CD4-positive, alpha-beta T cell treated with Interferon gamma for 1 hour (primary cell): ENCODE measurements at regions not wholly inside any gene's neighbourhood (a gene's known extent, or its start where the extent isn't known, plus 50 kb on each side); places are given as distances from the start of the nearest gene placed in this dataset.

Experiments used
- DNase-seq: peaks from one replicate; pipeline ENCODE4 v3.0.0-alpha.2; 2020

DNA sequence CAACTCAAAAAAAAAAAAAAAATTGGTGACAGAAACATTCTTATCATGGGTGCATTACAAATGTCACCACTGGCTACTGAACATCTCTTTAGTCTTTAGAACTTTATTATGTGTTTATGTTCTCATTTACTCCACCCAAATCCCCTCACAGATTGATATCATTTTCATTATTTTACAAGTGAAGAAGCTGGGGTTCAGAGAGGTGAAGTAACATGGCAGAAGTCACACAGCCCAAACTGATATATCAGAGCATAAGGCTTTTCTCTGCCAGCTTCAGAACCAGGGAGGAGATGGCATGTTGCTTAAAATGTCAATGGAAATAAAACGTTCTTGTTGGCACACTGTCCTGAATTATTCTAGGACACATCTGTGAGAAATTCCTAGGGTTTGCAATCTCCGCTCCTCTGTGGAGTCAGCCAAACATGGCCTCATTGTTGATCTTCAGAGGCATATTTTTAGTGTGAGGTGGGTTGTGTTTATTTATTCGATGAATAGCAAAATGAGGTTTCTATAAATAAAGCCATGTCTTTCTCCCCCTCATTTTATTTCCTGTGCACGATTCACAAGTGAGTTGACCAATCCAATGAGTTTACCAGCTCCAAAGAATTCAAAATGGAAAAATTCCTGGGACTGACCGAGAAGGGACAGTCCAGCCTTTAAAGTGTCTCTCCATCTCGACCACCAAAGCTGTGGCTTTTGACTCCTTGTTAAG lies 72.9 kb upstream of the ANO1 start:
- DNase-seq, result no peak

DNA sequence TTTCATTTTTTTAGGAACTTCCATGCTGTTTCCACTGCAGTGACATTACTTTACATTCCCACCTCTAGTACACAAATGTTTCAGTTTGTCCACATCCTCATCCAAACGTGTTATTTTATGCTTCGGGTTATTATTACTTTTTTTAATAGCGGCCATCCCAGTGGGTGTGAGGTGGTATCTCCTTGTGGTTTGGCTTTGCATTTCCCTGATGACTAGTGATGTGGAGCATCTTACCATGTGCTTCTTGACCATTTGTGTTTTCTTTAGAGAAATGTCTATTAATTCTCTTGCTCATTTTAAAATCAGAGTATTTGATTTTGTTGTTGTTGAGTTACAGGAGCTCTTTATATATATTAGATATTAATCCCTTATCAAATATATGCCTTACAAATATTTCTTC lies 70.3 kb upstream of the ANO1 start:
- no peak for DNase-seq

DNA sequence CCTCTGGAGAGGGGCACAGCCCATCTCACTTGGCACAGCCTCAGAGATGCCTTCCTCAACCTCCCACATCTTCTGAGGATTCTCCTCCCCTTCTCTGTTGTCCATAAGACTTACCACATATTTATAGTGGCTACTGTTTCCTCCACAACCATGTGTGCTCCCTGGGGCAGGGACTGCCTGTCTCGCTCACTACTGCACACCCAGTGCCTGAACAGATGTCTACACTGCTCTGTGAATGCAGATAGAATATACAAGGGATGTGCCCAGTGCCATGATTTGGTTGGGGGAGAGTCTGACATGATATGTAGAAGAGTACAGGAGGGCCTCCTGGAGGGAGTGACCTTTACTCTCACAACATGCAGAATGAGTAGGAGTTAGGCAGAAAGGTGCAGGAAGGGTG lies 67.3 kb upstream of the ANO1 start:
- no peak for DNase-seq

DNA sequence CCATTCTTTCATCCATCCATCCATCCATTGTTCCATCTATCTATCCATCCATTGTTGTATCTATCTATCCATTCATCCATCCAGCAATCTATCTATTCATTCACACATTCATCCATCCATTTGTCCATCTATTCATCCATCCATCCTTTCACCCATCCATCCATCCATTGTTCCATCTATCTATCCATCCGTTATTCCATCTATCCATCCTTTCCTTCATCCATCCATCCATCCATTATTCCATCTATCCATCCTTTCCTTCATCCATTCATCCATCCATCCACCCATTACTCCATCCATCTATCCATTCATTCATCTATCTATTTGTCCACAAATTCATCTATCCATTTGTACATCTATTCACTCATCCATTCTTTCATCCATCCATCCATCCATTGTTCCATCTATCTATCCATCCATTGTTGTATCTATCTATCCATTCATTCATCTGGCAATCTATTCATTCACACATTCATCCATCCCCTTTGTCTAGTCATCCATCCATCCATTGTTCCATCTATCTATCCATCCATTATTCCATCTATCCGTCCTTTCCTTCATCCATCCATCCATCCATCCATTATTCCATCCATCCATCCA lies 65.9 kb upstream of the ANO1 start:
- no peak for DNase-seq

DNA sequence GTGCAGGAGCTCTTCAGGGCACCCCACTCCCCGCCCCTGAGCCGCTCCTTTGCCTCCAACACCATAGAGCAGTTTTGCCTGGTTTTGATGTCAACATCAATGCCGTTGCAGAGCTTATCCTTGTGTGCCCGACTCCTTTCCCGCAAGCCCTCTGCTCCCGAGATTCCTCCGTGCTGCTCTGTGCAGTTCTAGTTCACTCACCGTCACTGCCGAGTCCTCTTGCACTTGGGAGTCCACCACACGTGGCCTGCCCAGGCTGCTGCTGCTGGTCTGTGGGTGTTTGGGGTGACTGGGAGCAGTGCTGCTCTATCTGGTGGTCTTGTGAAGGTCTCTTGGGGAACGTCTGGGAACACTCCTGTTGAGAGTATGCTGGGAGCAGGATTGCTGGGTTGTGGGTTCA lies 63.8 kb upstream of the ANO1 start:
- no peak for DNase-seq

DNA sequence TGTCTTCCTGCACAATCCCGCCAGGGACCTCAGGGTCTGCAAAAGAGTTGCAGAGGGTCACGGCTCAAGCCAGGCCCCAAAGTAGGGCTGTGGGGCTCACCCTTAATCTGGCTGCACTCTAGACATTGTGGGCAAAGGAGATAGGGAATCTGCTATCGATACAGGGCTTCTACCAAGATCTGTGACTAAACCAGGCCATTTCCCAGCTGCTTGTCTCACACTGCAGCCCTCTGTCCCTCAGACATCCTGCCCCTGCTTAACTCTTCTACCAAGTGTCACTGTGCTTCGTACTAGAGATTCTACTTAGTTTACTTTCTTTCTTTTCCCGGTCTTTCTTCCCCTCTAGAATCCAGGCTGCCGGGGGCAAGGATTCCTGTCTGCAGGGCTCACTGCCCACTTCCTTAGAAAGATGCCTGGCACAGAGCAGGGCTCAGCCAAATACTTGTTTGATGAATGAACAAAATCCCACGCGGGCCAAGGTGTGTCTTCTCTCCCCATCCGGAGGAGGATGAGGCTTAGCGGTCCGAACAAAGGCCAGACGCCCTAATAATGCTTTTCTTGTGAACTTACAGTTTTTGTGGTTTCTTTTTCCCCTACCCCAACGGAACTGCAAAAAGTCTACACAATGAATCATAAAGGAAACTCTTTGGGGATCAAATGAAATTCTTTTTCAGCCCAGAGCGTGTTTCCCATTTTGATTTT lies 61.3 kb upstream of the ANO1 start:
- no peak for DNase-seq

DNA sequence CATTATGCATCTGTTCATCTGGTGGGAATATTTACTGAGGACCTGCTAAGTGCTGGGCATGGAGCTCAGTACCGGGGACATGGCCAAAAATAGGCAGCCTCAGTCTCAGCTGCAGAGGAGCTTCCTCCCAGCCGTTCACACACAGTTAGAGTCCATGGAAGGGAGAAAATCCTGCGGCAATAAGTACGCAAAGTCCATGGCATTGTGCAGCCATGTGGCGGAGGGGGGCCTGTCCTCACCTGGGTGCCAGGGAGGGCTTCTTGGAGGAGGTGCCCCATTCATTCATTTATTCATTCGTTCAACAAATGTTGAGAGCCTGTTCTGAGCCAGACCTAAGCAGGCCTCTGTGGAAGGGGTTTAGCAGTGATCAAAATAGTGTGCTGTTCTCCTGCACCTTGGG lies 59.3 kb upstream of the ANO1 start:
- DNase-seq, result no peak

DNA sequence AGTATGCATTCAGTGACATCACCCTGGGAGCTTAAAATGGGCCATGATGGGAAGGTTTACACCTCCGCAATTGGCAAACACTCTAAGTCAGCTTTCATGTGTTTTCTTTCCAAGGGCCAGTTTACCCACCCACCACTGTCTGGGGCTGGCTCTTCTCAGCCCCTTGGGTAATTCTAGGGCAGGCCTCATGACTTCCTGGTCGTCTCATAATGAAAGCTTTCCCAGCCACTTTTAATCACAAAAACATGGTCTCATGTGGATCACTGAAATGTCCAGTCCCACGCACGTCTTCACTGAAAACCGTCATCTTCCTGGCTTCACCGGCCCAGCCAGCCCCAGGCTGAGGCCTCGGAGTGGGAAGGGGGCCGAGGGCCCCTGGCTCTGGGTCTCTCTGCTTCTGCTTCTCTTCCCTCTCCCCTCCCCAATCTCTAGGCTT lies 58.5 kb upstream of the ANO1 start:
- no peak for DNase-seq

DNA sequence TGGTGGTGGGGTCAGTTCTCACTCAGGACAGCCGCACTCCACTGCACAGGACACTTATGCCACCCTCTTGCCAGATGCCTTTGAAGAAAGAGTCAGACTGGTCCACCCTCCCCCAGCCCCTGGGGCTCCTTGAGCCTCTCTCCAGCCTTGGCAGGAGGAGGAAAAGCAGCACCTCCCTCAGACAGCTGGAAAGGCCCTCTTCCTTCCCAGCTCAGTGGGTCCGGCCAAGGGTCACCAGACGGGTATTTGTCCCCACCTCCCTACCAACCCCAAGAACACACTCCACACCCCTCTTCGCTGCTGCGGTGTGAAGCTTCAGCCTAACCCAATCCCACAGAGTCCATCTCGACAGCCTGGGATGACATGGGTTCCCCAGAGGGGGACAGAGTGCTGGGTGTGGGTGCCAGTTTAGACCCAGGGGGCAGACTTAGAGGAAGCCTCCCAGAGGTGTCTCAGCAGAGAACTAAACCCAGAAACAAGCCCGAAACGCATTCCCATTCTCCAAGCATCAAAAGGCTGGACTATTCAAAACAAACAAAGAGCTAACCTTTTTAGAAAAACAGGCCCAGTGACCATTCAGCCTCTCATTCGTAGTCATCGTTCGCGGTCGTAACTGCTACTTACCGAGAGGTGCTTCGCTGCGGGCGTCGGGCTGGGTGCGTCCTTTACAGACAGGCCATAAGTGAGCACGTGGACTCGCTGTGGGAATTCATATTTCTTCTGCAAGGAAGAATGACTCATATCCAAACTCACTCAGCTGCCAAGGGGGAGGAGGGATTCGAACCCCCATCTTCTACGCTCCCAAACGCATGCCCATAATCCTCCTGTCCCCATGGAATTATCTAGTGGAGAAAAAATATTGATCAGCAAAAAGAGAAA lies 57.5 kb upstream of the ANO1 start:
- DNase-seq, result no peak

DNA sequence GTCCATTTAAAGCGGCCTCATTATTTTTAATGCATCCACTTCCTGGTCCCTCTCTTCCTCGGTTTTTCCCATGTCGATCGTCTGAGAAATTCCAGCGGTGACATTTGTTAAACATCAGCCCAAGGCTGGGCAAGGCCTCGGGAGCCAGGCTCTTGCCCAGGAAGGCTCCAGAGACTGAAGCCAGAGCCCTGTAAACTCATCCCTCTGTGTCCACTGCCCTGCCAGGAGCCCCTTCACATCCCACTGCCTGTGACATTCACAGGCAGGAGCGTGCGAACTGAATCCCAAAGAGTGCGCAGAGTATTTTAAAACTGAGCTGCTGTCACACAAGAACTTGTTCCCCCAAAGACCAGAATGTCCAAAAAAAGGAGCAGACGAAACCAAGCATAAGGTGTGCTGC lies 56.5 kb upstream of the ANO1 start:
- DNase-seq, result no peak

DNA sequence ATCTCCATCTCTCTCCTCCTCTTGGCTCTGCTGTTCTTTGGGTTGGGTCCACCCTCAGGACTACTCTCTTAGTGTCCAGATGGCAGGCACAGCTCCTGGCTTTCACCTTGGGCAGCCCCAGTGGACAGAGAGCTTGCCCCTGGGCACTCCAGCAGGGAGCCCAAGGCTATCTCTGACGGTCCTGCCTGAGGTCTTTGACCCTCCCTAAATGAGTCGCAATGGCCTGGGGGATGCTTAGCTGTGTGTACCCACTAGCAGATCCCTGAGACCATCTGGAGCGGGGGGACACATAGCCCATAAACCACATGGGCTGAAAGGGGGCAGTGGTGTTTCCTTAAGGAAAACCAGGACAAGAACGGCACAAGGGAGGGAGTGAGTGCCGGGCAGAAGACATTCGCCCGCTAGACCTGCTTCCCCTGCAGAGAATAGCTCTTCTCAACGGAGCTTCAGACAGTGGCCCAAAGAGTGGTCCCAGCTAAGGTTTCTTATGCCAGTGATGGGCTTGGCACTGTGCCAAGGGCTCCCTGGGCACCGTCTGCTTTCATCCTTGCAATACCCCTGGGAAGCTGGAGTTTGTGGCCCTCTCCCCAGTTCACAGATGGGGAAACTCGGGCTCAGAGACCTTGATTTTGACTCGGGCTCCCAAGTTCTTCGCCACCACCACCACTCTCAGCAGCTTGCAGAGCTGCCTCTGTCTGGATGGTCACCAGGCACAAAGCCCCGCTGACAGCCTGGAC lies 53.9 kb upstream of the ANO1 start:
- DNase-seq, result no peak

DNA sequence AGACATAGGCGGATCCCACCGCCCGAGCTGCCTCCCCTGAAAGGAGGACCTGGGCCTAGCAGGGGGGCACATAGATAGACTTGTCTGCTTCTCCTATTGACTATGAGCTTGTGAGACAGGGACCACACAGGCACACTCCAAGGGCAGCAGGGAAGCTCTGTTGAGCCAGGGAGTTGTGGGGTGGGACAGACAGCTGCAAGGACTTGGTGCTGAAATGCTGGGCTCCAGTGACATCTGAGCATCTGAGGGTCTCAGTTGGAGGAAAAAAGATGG lies 53.4 kb upstream of the ANO1 start:
- DNase-seq, result no peak

DNA sequence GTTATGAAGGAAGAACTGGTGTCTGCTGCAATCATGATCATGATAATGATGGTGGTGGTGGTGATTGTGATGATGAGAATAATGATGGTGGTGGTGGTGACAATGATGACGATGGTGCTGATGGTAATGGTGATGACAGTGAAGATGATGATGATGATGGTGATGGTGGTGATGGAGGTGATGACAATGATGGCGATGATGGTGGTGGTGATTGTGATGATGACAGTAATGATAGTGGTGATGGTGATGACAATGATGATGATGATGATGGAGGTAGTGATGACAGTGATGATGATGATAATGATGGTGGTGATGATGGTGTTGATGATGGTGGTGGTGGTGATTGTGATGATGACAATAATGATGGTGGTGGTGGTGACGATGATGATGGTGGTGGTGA lies 52.8 kb upstream of the ANO1 start:
- no peak for DNase-seq

DNA sequence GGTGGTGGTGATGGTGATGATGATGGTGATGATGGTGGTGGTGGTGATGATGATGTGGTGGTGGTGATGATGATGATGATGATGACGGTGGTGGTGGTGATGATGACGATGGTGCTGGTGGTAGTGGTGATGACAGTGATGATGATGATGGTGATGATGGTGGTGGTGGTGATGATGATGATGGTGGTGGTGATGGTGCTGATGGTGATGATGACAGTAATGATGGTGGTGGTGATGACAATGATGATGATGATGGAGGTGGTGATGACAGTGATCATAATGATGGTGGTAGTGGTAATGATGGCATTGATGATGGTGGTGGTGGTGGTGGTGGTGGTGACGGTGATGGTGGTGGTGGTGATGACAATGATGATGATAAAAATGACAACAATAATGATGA lies 52.1 kb upstream of the ANO1 start:
- no peak for DNase-seq

DNA sequence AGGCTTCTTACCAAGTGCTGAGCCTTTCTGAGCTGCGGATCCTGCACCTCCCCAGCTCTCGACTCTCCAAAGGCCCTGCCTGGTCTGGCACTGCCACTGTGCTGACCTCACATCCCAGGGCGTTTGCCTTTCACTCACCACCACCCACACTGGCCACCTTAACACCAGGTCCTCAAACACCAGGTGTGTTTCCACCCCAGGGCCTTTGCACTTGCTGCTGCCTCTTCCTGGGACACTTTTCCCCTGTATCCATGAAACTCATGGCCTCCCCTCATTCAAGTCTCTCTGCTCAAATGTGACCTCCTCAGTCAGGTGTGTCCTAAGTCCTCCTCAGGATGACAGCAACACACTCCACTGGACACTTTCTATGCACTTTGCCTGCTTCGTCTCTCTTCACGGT lies 51.4 kb upstream of the ANO1 start:
- DNase-seq, result no peak

DNA sequence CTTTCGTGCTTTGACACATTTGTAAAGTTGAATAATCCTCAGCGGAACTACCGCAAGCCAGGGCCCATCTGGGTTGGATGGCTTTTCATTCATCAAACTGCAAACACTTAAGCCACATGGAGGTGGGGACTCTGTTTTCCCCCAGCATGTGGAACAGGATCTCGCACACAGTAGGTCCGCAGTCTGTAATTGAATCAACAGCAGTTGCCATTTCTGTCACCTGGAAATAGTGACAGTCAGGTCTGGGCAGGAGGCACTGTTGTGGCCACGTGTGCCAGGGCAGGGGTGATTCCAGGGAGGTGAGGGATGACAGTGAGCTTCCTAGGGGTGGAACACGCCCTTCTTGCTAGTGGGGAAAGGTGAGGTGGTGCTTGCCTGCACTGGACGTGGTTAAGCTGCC lies 50.7 kb upstream of the ANO1 start:
- DNase-seq, result no peak

DNA sequence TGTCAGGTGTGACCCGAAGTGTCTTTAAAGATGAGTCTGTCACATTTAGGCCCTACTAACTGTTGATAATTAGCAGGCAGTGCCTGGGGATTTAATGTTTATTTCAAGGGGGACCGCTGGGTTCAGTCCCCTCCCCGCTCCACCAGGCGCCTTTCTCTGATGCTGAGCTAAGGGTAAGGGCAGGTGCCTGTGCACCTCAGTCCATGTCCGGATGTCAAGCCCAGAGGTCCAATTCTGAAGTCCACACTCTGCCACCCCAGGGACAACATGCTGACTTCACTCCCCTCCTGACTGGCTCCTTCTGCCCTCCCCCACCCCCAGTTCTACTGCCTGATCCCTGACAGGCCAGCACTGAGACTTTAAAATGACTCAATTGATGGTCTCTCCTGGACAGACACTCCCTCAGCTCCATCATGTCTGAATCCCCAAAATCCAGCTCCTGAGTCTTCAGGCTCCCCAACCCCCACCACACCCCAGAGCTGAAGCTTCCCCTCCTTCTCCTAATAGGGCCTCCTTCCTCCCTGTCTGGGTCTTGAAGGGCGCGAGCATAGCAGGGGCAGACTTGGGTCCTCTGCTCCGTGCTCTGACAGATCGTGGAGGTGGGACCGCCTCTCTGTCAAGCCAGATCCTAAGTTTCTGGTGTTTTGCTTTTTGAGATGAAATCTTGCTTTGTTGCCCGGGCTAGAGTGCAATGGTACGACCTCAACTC lies 49.8 kb upstream of the ANO1 start:
- DNase-seq, result no peak
